HFFc6 (cell line): ENCODE measurements at regions not wholly inside any gene's neighbourhood (a gene's known extent, or its start where the extent isn't known, plus 50 kb on each side); places are given as distances from the start of the nearest gene placed in this dataset.

Experiments
- DNase-seq: peaks from one replicate; pipeline ENCODE4 v3.0.0-alpha.2; 2018
- H3K27ac Mint-ChIP-seq: 2 replicates; pipeline ENCODE4 v1.8.0; 2020; ENCODE audit warnings: mild to moderate bottlenecking, mixed read lengths
- H3K27me3 Mint-ChIP-seq: 2 replicates; pipeline ENCODE4 v1.8.0; 2021; ENCODE audit warnings: mild to moderate bottlenecking, moderate library complexity, mixed read lengths; ENCODE audit not compliant: insufficient read depth
- H3K36me3 Mint-ChIP-seq: 2 replicates; pipeline ENCODE4 v1.8.0; 2021; ENCODE audit warnings: low read depth, mixed read lengths
- H3K4me1 Mint-ChIP-seq: 2 replicates; pipeline ENCODE4 v1.8.0; 2020; ENCODE audit warnings: low read depth, mixed read lengths
- H3K4me3 Mint-ChIP-seq: 2 replicates; pipeline ENCODE4 v1.8.0; 2020; ENCODE audit warnings: mild to moderate bottlenecking, moderate library complexity, mixed read lengths
- H3K9me3 Mint-ChIP-seq: 2 replicates; pipeline ENCODE4 v1.8.0; 2020; ENCODE audit warnings: mild to moderate bottlenecking, mixed read lengths
- CTCF ChIP-seq: fragments of 200-600 bp; sonication (generic); IDR thresholded peaks from 2 replicates; pipeline ENCODE4 v1.5.0; 2021; ENCODE audit warnings: antibody characterized with exemption, mild to moderate bottlenecking

- no peaks in the 10 kb centered on the region for H3K36me3 Mint-ChIP-seq
- no peaks in the 10 kb centered on the region for H3K9me3 Mint-ChIP-seq
- no peak overlapping the region for H3K4me3 Mint-ChIP-seq
- no peak overlapping the region for H3K27ac Mint-ChIP-seq
- H3K27me3 Mint-ChIP-seq, result no peaks in the 10 kb centered on the region
- no peak for TF ChIP-seq CTCF
- no peak for DNase-seq
- H3K4me1 Mint-ChIP-seq, result peaks cover 25% of the 10 kb centered on the region
These were observed 293.4 kb upstream of the IGFBP7 start for GRCh38 chr4:57403591-57403990.

GRCh38 chr4:57401586-57401985 is 291.4 kb upstream of the IGFBP7 start:
- no peak overlapping the region for H3K4me3 Mint-ChIP-seq
- H3K36me3 Mint-ChIP-seq, result no peaks in the 10 kb centered on the region
- DNase-seq, result no peak
- peaks cover 25% of the 10 kb centered on the region for H3K4me1 Mint-ChIP-seq
- no peaks in the 10 kb centered on the region for H3K27me3 Mint-ChIP-seq
- TF ChIP-seq CTCF, result no peak
- no peaks in the 10 kb centered on the region for H3K9me3 Mint-ChIP-seq
- no peak overlapping the region for H3K27ac Mint-ChIP-seq

GRCh38 chr4:57378766-57379165 is 268.6 kb upstream of the IGFBP7 start:
- Mint-ChIP-seq H3K9me3 (no peaks in the 10 kb centered on the region), H3K4me1 (peaks cover 24% of the 10 kb centered on the region), H3K4me3 (no peak overlapping the region), H3K27ac (no peak overlapping the region), H3K27me3 (peaks cover 5% of the 10 kb centered on the region; the same call in 1 of the 2 replicates), H3K36me3 (no peaks in the 10 kb centered on the region)
- no peak for TF ChIP-seq CTCF
- no peak for DNase-seq

- Mint-ChIP-seq H3K4me1 (peaks cover 34% of the 10 kb centered on the region), H3K9me3 (no peaks in the 10 kb centered on the region), H3K36me3 (no peaks in the 10 kb centered on the region), H3K4me3 (no peak overlapping the region), H3K27me3 (peaks cover 5% of the 10 kb centered on the region; the same call in 1 of the 2 replicates), H3K27ac (no peak overlapping the region)
- no peak for TF ChIP-seq CTCF
- no peak for DNase-seq
These were observed 264.8 kb upstream of the IGFBP7 start for GRCh38 chr4:57374866-57375595.

- Mint-ChIP-seq H3K4me1 (peaks cover 34% of the 10 kb centered on the region), H3K4me3 (no peak overlapping the region), H3K9me3 (no peaks in the 10 kb centered on the region), H3K36me3 (no peaks in the 10 kb centered on the region), H3K27ac (no peak overlapping the region), H3K27me3 (peaks cover 5% of the 10 kb centered on the region; the same call in 1 of the 2 replicates)
- TF ChIP-seq CTCF, result no peak
- no peak for DNase-seq
These were observed 263.8 kb upstream of the IGFBP7 start for GRCh38 chr4:57373991-57374390.
